Keratinocyte (primary cell): ENCODE measurements at regions not wholly inside any gene's neighbourhood (a gene's known extent, or its start where the extent isn't known, plus 50 kb on each side); places are given as distances from the start of the nearest gene placed in this dataset.

Experiments used
- DNase-seq: peaks from one replicate; pipeline ENCODE4 v3.0.0-alpha.2; 2011; ENCODE audit warnings: low read depth, missing footprints, low spot score
- FAIRE-seq: peaks from 2 replicates; lab custom pipeline; 2011; peaks lifted over from hg19 to GRCh38; lab: Jason Lieb, UNC
- H2AFZ ChIP-seq: 2 replicates; pipeline ENCODE4 v1.6.0; 2012; ENCODE audit warnings: low read length, control low read depth, inconsistent platforms; ENCODE audit not compliant: control insufficient read depth
- H3K27ac ChIP-seq: 2 replicates; pipeline ENCODE4 v1.5.1; 2011; ENCODE audit warnings: low read length; ENCODE audit not compliant: control insufficient read depth, insufficient read depth
- H3K27me3 ChIP-seq: 3 replicates; pipeline ENCODE4 v1.6.0; 2011; ENCODE audit warnings: low read length; ENCODE audit not compliant: control insufficient read depth, insufficient read depth; ENCODE audit errors: extremely low read depth
- H3K36me3 ChIP-seq, 2 experiments: 2 replicates in 1 of 2; 3 replicates in 1 of 2; pipeline ENCODE4 v1.5.1; 2011; ENCODE audit warnings: low read length in 2 of 2, mild to moderate bottlenecking in 1 of 2; ENCODE audit not compliant: control insufficient read depth in 2 of 2, insufficient read depth in 2 of 2; ENCODE audit errors: extremely low read depth in 1 of 2
- H3K4me1 ChIP-seq: 3 replicates; pipeline ENCODE4 v1.5.1; 2011; ENCODE audit warnings: low read length; ENCODE audit not compliant: control insufficient read depth, insufficient read depth; ENCODE audit errors: extremely low read depth
- H3K4me2 ChIP-seq: 3 replicates; pipeline ENCODE4 v1.6.0; 2011; ENCODE audit warnings: low read depth, low read length; ENCODE audit not compliant: control insufficient read depth, insufficient read depth; ENCODE audit errors: extremely low read depth
- H3K4me3 ChIP-seq, 3 experiments: fragments of 200-600 bp in 1 of 3; sonication (generic) in 1 of 3; 2 replicates in 2 of 3; 3 replicates in 1 of 3; pipeline ENCODE4 v1.5.1; 2011 to 2016; ENCODE audit warnings: low read length in 3 of 3, mild to moderate bottlenecking in 3 of 3, control low read depth in 2 of 3, inconsistent platforms in 1 of 3, low read depth in 1 of 3, mixed read lengths in 1 of 3, mixed run types in 1 of 3, moderate library complexity in 1 of 3; ENCODE audit not compliant: control insufficient read depth in 2 of 3, insufficient read depth in 2 of 3; ENCODE audit errors: extremely low read depth in 1 of 3
- H3K79me2 ChIP-seq: 2 replicates; pipeline ENCODE4 v1.6.0; 2012; ENCODE audit warnings: low read length; ENCODE audit not compliant: control insufficient read depth, insufficient read depth
- H3K9ac ChIP-seq: 3 replicates; pipeline ENCODE4 v1.6.0; 2011; ENCODE audit warnings: low read length; ENCODE audit not compliant: control insufficient read depth, insufficient read depth; ENCODE audit errors: extremely low read depth
- H3K9me1 ChIP-seq: 3 replicates; pipeline ENCODE4 v1.6.0; 2011; ENCODE audit warnings: low read length; ENCODE audit not compliant: control insufficient read depth, insufficient read depth; ENCODE audit errors: extremely low read depth
- H3K9me3 ChIP-seq: 2 replicates; pipeline ENCODE4 v1.5.1; 2012; ENCODE audit warnings: low read depth, low read length; ENCODE audit not compliant: control insufficient read depth
- H4K20me1 ChIP-seq: 3 replicates; pipeline ENCODE4 v1.6.0; 2011; ENCODE audit warnings: low read length; ENCODE audit not compliant: control insufficient read depth, insufficient read depth; ENCODE audit errors: extremely low read depth
- CTCF ChIP-seq, 3 experiments: IDR thresholded peaks in 1 of 3; conservative IDR thresholded peaks in 1 of 3; optimal IDR thresholded peaks in 1 of 3; 2 replicates in 2 of 3; 3 replicates in 1 of 3; pipeline versions ENCODE3 to v1.5.1; 2011; ENCODE audit warnings: low read length in 3 of 3, mild to moderate bottlenecking in 3 of 3, moderate library complexity in 2 of 3, control low read depth in 1 of 3, inconsistent platforms in 1 of 3; ENCODE audit not compliant: insufficient read depth in 2 of 3; ENCODE audit errors: extremely low read depth in 1 of 3
- EZH2 ChIP-seq: IDR thresholded peaks from one replicate; pipeline ENCODE4 v1.6.1; 2012; ENCODE audit warnings: inconsistent platforms, mild to moderate bottlenecking, low read length, moderate library complexity
- dilution Hi-C: fragments of 300-500 bp; cut with MboI; formaldehyde crosslinking; loops from one replicate; pipeline ENCODE4 v1.7.0; 2020; ENCODE audit warnings: low sequenced_read_pairs; ENCODE audit not compliant: extremely low pct_ligation_motif_present

GRCh38 chr4:56158483-56158882, 209.7 kb downstream of the CEP135 start:
- no peak for FAIRE-seq

GRCh38 chr4:56156141-56156540, 207.4 kb downstream of the CEP135 start:
- Histone ChIP-seq H3K4me2 (no peak overlapping the region), H3K9me3 (no peaks in the 10 kb centered on the region), H3K4me3 (no peak overlapping the region), H3K27me3 (no peaks in the 10 kb centered on the region), H3K27ac (no peak overlapping the region), H3K4me1 (no peaks in the 10 kb centered on the region), H4K20me1 (no peaks in the 10 kb centered on the region), H2AFZ (no peak overlapping the region), H3K79me2 (no peaks in the 10 kb centered on the region), H3K9me1 (no peaks in the 10 kb centered on the region), H3K9ac (no peak overlapping the region), H3K36me3 (no peaks in the 10 kb centered on the region)
- dilution Hi-C loops = no loop called here
- no peak for TF ChIP-seq CTCF (optimal IDR thresholded peaks at IDR 0.05 in 1 of 3, IDR thresholded peaks at IDR 0.05 in 1 of 3, conservative IDR thresholded peaks at IDR 0.05 in 1 of 3; ENCODE audit: extremely low read depth in 1 of 3, insufficient read depth in 2 of 3, low read length in 3 of 3)
- DNase-seq (no peak), FAIRE-seq (no peak)

More at GRCh38 chr4:56158483-56158882, 209.7 kb downstream of the CEP135 start:
- DNase-seq = no peak
- Histone ChIP-seq H3K4me2 (no peak overlapping the region), H3K27ac (no peak overlapping the region), H3K4me1 (no peaks in the 10 kb centered on the region), H3K4me3 (no peak overlapping the region), H2AFZ (no peak overlapping the region), H3K9me1 (no peaks in the 10 kb centered on the region), H3K9me3 (no peaks in the 10 kb centered on the region), H4K20me1 (no peaks in the 10 kb centered on the region), H3K36me3 (no peaks in the 10 kb centered on the region), H3K79me2 (no peaks in the 10 kb centered on the region), H3K27me3 (no peaks in the 10 kb centered on the region), H3K9ac (no peak overlapping the region)
- TF ChIP-seq EZH2 (no peak), CTCF (optimal IDR thresholded peaks at IDR 0.05 in 1 of 3, IDR thresholded peaks at IDR 0.05 in 1 of 3, conservative IDR thresholded peaks at IDR 0.05 in 1 of 3; ENCODE audit: extremely low read depth in 1 of 3, insufficient read depth in 2 of 3, low read length in 3 of 3) (no peak)
- dilution Hi-C loops = no loop called here
